ENCODE measurements at regions not wholly inside any gene's neighbourhood (a gene's known extent, or its start where the extent isn't known, plus 50 kb on each side); places are given as distances from the start of the nearest gene placed in this dataset.

DNA sequence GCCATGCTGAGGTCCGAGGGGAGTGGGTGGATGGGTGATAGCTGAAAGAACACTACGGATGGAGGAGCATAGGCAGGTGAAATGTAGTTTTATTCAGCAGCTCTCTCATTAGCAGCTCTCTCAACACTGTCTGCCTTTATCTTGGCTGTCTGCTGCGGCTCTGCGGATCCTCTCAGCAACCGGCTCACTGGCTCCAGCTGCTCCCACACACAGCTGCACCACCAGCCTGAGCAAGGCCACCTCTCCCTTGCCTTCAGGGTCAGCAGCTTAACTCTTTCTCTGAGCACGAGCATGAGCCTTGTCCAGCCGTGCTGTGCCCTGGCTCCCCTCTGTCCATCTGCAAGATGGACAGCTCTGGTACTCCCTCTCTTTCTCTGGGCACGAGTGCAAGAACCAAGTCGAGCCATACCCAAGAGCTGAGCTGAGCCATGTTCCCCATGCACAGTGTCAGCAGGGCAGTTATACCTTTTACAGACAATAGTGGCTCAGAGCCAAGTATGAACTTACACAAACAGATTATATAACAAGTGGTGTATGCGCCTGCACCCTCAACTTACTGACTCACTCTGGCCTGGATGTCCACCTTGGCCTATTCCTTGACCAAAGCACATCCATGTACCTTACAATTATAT lies 108.5 kb downstream of the MACIR start:
- in situ Hi-C loops (cut with HindIII; ENCODE audit: low pct_unique_long_range_greater_than_20kb, low sequenced_read_pairs) = no loop called here
- no peak for DNase-seq (ENCODE audit: low read depth)

DNA sequence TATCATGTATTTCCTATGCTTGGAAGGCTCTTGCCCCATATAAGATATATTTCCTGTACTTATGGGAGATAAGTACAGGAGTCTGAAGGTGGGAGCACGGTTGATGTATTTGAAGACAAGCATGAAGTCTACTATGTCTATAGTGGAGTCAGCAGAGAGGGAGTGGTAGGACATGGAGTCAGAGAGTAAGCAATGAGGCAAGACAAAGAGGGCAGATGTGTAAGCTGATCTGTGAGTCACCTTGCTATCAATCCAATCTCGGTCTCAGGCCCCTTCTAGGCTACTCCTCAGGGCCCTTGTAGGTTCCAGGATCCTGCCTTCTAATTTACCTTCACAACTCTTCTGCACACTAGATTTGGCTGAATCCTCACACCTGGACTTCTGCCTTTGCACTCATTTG lies 105.5 kb downstream of the MACIR start:
- in situ Hi-C loops (cut with HindIII; ENCODE audit: low pct_unique_long_range_greater_than_20kb, low sequenced_read_pairs) = no loop called here
- DNase-seq (ENCODE audit: low read depth) = no peak

DNA sequence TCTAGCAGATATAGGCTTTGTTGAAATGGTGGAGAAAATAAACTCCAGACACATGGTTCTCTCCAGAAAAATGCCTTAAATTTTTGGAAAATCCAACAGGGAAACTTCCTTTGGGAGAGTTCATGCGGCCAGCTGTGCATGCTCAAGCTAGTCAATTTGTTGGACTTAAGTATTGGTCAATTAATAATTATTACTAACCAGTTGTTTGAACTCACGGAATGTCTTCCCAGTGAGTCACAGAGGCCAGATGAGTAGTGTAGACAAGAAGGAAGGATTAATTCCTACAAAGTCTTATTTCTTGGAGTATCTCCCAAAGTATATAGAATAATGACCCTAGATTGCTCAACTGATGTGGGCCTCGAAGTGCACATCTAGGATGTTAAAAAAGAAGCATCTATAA lies 103.6 kb downstream of the MACIR start:
- in situ Hi-C loops (cut with HindIII; ENCODE audit: low pct_unique_long_range_greater_than_20kb, low sequenced_read_pairs) = no loop called here
- DNase-seq (ENCODE audit: low read depth) = no peak

DNA sequence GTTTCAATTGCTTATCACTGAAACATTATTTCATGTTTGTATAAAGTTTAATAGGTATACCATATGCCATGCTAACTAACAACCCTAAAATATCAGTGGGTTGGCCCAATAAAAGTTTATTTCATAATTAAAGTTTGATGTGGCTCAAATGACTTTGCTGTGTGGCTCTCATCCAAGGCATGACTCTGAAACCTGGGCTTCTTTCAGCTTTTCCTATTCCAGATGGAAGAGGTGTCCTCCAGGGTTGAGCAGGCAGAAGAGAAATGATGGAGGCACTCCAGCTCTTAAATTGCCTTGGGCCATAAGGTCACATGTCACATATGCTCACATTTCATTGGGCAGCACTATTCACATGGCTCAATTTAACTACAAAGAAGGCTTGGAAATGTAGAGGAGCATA lies 101.9 kb downstream of the MACIR start:
- no peak for DNase-seq (ENCODE audit: low read depth)
- in situ Hi-C loops (cut with HindIII; ENCODE audit: low pct_unique_long_range_greater_than_20kb, low sequenced_read_pairs) = no loop called here

DNA sequence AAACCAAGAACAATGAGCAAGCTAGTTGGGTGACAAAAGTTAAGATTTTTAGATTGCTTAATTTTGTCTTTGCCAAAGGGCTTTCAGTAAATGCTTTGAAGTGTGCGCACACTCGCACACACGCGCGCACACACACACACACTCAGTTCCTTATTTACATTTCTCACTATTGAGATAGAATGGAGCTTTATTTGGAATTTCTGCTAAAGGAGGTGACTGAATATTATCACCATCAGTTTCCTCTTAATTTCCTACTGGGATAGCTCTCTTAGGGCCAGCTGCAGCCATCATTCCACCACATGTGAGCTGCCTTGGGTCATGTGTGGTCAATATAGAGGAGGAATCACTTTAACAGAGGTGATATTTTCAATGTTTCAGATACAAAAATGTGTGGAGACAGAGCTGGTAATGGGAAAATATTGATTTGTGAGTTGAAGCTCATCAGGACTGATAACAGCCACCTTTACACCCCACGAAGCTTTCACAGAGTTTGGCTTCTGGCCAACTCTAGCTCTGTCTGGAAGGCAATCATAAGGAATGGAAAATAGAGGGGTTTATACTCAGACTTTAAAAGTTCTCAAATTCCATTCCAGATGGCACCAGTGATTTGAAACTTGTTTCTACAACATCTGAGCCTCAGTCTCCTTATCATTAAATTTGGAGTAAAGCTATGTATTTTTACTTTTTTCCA lies 99.9 kb downstream of the MACIR start:
- no peak for DNase-seq (ENCODE audit: low read depth)
- in situ Hi-C loops (cut with HindIII; ENCODE audit: low pct_unique_long_range_greater_than_20kb, low sequenced_read_pairs) = no loop called here

DNA sequence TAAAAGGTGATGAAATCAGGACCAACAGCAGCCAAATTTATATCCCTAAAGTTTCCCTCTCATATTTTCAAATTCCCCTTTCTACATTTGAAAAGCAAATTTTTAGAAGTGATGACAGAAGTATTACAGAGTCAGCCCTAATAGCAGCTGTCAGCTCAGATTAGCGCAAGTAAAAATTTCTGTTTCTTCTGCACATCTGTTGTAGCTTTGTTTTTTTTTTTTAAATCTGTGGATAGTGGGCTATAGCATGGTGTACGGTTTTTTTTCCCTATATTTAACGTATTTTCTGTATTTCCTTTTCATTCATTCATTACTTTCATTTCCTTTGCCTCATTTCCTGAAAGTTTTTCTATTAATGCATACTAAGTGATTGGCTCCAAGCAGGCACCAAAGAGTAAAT lies 99.1 kb downstream of the MACIR start:
- in situ Hi-C loops (cut with HindIII; ENCODE audit: low pct_unique_long_range_greater_than_20kb, low sequenced_read_pairs) = no loop called here
- no peak for DNase-seq (ENCODE audit: low read depth)

DNA sequence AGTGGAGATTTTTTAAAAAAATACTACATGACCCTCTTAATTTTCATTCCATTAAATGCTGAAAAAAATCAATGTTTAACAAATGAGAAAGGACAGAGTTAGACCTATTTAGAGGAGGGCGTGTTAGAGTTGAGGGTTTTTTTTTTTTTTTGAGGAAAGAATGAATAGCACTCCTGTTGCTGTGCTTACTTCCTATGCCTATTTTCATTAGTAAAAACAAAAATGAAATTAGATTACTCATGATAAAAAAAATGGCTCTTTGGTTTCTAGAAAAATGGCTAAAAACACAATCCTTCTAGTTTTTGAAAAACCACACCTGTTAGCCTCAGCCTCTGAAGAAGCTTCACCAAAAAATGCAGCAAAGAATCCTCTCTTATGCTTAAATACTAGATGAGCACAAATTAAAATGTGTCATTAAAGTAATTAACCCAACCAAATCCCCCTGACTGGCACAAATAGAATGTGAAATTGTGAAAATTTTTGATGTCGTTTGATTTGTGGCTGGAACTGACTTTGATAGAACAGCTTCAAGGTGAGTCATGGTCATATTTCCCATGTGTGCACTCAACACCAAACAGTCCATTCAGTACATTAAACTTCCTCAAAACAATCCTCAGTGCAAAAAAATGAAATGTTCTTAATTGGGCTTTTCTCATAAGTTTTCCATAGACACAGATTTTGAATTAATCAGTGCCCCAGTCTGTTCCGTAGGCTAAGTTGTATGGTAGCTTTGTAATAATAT lies 98.0 kb downstream of the MACIR start:
- no peak for DNase-seq (ENCODE audit: low read depth)

DNA sequence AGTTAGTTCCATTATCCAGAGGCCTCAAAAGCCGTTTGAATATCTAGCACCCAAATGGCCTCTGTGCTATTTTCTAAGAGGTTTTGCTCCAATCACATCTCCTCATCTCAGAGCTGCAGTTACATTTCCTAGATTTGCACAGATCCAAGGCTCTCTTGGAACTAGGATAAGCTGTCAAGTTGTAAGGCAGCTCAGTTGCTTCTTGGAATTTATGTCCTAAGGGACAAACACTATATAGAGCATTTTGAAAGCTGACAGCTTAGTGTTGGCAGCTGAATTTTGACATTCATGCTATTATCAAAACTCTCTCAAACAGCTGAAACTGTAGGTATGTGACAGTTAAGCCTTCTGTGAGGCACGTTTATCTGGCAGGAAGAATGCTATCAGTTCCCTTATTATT lies 97.0 kb downstream of the MACIR start:
- no peak for DNase-seq (ENCODE audit: low read depth)
- in situ Hi-C loops (cut with HindIII; ENCODE audit: low pct_unique_long_range_greater_than_20kb, low sequenced_read_pairs) = no loop called here

More for the DNA sequence above, 98.0 kb downstream of the MACIR start:
- in situ Hi-C loops (cut with HindIII; ENCODE audit: low pct_unique_long_range_greater_than_20kb, low sequenced_read_pairs) = no loop called here

DNA sequence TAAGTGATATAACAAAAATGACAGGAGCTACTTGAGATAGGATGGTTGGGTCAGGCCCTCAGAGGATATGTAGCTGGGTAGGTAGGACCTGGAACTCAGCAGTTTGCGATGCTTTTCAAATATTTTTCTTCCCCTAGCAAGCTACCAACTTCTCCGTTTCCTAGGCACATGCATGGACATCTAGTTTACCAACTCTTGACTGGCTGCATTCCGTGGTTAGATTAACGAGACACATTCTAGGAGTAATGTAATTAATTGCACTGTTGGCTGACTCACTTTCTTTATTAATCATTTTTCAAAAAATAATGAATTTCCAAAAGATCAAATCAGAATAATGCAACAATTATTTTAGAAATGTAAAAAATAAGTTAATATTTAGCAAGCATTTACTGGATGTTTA lies 95.9 kb downstream of the MACIR start:
- no peak for DNase-seq (ENCODE audit: low read depth)
- in situ Hi-C loops (cut with HindIII; ENCODE audit: low pct_unique_long_range_greater_than_20kb, low sequenced_read_pairs) = no loop called here

DNA sequence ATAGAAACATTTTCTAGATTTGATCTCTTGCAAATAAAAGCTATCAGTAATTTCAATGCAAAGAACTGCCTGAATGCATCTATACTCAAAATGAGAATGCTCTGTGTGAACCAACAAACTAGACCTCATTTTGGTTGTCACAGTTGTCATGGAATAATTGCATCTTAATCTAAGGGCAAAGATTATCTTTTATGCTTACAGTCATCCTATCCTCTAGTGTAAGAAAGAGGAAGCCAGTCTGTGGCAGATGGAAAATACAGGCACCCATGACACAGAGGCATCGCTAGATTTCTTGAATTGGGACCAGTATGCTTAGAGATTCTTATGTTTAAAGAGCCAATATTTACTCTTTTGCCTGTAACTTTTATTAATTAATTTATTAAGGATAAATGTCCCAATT lies 95.0 kb downstream of the MACIR start:
- DNase-seq (ENCODE audit: low read depth) = no peak
- in situ Hi-C loops (cut with HindIII; ENCODE audit: low pct_unique_long_range_greater_than_20kb, low sequenced_read_pairs) = no loop called here

DNA sequence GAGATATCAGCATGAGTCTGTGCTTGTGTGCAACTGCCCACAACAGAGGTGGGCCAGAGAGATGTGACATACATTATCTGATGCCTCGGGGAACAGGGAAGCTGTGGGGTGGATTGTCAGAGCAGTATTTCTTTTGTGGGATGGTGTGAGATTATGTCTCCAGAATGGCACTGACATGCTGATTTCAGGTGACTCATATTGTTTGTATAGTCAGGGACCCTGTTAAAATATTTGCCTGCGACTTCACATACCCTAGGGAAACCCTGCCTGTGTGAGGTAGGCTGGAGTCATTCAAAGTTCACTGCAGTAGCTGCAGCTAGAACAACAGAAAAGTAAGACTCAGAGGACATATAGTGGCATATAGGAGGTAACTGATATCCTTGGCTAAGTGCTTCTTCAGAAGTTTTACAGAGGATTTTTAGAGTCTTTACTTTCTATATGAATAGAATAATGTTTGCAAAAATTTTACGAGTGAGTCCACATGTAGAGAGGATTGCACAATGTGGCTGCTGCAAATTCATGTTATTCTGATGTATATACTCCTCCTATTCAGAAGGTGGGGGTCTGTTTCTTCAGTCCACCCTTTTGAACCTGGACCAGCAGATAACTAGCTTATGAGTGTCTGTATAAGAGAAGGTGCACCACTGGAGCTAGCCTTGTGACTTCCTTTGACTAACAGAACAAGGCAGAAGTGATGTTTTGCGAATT lies 89.3 kb downstream of the MACIR start:
- in situ Hi-C loops (cut with HindIII; ENCODE audit: low pct_unique_long_range_greater_than_20kb, low sequenced_read_pairs) = no loop called here
- DNase-seq (ENCODE audit: low read depth) = peak; percentile 4

DNA sequence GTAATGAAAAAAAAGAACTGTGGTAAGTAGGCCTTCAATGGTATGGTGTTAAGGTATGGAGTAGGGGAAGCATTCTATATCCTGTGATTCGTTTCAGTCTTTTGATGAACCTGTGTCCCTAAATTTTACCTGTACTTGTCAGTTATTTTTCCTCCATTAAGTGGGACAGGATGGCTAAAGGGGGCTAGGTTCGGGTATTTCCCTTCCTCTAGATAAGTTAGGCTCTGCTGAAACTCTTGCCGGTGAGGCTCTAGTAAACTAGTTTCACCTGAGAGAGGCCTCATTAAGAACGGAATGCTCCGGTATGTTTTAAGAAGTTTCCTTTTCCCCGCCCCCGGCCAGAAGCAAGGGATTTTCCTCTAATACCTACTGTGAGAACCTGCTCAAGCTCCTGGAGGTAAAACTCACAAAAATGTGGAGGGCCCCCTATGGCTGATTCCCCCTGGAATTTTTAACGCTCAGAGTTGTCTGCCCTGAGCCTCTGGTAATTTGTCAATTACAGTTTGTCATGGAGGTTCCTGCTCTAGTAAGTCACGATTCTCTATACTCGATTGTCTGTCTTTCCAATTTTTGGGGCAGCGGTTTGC lies 87.7 kb downstream of the MACIR start:
- DNase-seq (ENCODE audit: low read depth) = no peak
- in situ Hi-C loops (cut with HindIII; ENCODE audit: low pct_unique_long_range_greater_than_20kb, low sequenced_read_pairs) = no loop called here

DNA sequence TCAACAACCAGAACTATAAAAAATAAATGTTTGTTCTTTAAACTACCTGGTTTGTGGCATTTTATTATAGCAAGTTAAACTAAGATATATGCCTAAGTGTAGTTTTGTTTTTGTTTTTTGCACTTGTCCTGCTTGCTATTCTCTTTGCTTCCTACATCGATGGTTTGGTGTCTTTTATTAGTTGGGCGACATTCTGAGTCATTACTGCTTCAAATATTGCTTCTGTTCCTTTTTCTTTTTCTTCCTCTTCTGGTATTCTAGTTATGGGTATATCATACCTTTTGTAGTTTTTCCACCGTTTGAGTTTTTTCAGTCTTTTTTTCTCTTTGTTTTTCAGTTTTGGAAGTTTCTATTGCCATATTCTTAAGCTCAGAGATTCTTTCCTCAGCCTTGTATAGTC lies 86.9 kb downstream of the MACIR start:
- in situ Hi-C loops (cut with HindIII; ENCODE audit: low pct_unique_long_range_greater_than_20kb, low sequenced_read_pairs) = no loop called here
- no peak for DNase-seq (ENCODE audit: low read depth)

DNA sequence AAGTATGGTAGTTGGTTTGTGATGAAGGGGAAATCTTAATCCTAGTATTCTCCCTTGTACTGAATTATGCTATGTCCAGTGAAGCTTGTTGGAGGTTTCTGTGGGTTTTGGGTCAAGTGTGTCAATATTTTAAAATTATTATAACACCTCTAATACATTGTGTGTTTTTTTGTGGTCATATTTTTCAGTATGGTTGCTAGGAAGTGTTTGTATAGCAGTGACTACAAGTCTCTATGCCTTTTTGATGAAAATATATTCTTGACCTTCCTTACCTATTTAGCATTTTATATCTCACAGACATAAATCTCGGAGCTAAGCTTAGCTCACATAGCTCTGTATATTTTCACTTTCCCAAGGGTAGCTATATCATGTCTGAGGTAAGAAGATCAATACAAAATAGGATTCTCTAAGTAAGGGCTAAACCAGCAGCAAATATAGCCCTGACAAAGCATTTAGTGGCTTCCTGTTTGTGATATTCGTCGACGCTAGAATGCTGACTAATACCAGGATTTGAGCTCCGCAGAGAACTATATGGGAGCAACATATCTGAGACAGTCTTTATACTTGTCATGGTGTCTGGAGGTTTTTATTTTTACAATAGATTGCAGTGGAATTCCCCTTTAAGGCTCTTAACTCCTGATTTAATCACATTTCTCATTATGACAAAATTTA lies 82.3 kb downstream of the MACIR start:
- in situ Hi-C loops (cut with HindIII; ENCODE audit: low pct_unique_long_range_greater_than_20kb, low sequenced_read_pairs) = no loop called here
- no peak for DNase-seq (ENCODE audit: low read depth)

DNA sequence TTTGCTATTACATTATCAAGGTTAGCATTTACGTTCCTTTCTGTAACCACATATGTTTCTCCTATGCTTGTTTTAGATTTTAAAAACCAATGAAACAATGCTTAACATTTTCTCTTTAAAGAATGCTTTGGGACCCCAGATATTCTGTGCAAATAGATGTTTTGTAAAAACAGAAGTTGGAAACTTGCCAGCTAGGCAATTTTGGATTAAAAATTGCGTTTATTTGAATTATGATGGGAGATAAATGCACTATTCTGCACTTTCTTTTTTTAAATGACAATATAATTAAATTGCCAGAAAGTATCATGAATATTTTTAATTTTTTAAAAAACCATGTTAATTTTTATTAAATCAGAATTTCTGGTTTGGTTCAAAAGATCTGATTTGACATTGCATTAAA lies 81.6 kb downstream of the MACIR start:
- in situ Hi-C loops (cut with HindIII; ENCODE audit: low pct_unique_long_range_greater_than_20kb, low sequenced_read_pairs) = no loop called here
- no peak for DNase-seq (ENCODE audit: low read depth)

DNA sequence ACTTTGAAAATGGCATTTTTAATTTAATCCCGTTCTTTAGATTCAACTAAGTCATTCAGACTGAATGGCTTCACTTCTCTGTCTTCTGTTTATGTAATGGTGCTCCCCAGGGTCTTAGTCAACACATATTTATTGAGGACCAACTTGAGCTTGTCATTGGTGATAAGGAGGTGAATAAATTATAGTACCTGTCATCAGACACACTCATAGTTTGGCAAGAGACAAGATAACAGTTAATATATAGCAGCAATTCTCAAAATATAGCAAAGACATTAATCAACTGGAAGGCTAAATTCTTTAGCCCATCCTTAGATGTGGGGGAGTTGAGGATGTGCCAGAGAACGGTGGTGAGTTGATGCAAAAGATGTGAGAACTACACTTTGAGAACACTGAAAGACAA lies 78.4 kb downstream of the MACIR start:
- DNase-seq (ENCODE audit: low read depth) = no peak
- in situ Hi-C loops (cut with HindIII; ENCODE audit: low pct_unique_long_range_greater_than_20kb, low sequenced_read_pairs) = no loop called here

DNA sequence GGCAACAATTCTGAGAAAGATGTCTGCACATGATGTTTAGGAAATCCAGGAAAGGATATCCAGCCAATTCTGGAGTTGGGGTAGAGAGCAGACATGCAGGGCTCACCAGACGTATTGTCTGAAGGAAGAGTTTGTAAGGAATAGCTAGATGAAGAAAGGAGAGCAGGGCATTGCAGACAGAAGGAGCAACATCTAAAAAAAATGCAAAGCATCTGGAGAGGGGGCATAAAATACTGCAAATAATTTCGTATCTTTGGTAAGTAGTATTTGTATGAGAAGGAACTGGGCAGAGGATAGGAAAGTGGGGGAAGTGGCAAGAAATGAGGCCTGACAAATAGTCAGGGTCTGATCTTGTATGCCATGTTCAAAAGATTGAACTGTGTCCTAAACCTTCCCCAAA lies 74.8 kb downstream of the MACIR start:
- in situ Hi-C loops (cut with HindIII; ENCODE audit: low pct_unique_long_range_greater_than_20kb, low sequenced_read_pairs) = no loop called here
- DNase-seq (ENCODE audit: low read depth) = no peak

DNA sequence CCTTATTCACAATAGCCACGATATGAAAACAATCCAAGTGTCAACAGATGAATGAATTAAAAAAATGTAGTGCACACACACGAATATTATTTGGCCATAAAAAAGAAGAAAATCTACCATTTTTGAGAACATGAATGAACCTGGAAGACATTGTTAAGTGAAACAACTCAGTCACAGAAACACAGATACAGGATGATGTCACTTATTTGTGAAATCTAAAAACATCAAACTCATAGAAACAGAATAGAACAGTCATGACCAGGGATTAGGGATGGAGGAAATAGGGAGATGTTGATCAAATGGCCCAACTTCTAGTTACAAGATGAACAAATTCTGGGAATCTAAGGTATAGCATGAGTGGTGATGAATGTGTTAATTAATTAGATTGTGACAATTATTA lies 72.3 kb downstream of the MACIR start:
- no peak for DNase-seq (ENCODE audit: low read depth)
- in situ Hi-C loops (cut with HindIII; ENCODE audit: low pct_unique_long_range_greater_than_20kb, low sequenced_read_pairs) = no loop called here

Measured in Caki2 (cell line).